ENCODE measurements at regions not wholly inside any gene's neighbourhood (a gene's known extent, or its start where the extent isn't known, plus 50 kb on each side); places are given as distances from the start of the nearest gene placed in this dataset.
"Not testable (repeated sequence)": the region's sequence is repeated elsewhere in the genome, so short reads cannot be mapped to it uniquely, and the experiment has no call there.

DNA sequence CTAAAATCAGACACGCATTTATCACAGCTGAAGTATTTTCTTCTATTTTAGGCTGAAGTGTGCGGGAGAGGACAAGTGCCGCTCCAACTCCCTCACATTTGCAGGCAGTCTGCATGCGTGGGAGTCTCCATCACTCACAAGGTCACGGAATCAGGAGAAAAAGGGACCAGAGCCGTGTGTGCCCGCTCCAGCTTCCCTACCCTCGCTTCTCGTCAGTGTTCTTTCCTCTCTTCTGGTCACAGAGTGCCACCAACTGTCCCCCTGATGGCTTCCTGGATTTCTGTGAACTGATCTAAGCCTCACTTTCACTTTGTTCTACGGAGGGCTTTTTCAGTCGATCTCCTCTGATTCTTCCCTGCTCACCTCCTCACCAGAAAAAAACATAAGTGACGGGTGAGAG lies 407.4 kb upstream of the AADAT start:
- in situ Hi-C loops (cut with MboI; ENCODE audit: low pct_unique_long_range_greater_than_20kb, low sequenced_read_pairs, unreplicated experiment), result no loop called here
- TF ChIP-seq, protein P1, sequence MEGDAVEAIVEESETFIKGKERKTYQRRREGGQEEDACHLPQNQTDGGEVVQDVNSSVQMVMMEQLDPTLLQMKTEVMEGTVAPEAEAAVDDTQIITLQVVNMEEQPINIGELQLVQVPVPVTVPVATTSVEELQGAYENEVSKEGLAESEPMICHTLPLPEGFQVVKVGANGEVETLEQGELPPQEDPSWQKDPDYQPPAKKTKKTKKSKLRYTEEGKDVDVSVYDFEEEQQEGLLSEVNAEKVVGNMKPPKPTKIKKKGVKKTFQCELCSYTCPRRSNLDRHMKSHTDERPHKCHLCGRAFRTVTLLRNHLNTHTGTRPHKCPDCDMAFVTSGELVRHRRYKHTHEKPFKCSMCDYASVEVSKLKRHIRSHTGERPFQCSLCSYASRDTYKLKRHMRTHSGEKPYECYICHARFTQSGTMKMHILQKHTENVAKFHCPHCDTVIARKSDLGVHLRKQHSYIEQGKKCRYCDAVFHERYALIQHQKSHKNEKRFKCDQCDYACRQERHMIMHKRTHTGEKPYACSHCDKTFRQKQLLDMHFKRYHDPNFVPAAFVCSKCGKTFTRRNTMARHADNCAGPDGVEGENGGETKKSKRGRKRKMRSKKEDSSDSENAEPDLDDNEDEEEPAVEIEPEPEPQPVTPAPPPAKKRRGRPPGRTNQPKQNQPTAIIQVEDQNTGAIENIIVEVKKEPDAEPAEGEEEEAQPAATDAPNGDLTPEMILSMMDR (IDR thresholded peaks at IDR 0.05; ENCODE audit: extremely low read depth, insufficient read depth, missing control alignments), result peak; percentile 18
- DNase-seq (ENCODE audit: low spot score), result no peak

DNA sequence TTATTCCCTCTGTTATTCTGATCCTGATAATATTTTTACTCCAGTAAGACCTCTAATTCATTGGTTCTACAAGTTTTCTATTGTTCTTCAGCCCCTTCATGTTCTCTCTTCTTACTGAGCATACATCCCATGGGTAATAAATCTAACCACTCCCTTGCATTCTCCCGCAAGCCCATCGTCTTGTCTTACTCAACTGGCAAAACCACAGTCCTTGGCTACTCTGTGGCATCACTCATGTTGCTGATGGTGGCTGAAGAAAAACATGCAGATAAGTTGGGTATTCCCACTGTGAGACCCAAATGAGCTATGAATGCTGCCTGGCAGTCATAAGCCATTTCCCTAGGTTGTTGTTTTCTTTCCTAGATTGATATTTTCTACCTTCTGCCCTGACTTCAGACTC lies 402.2 kb upstream of the AADAT start:
- TF ChIP-seq, protein P1 (IDR thresholded peaks at IDR 0.05; ENCODE audit: extremely low read depth, insufficient read depth, missing control alignments), result no peak
- in situ Hi-C loops (cut with MboI; ENCODE audit: low pct_unique_long_range_greater_than_20kb, low sequenced_read_pairs, unreplicated experiment), result no loop called here

DNA sequence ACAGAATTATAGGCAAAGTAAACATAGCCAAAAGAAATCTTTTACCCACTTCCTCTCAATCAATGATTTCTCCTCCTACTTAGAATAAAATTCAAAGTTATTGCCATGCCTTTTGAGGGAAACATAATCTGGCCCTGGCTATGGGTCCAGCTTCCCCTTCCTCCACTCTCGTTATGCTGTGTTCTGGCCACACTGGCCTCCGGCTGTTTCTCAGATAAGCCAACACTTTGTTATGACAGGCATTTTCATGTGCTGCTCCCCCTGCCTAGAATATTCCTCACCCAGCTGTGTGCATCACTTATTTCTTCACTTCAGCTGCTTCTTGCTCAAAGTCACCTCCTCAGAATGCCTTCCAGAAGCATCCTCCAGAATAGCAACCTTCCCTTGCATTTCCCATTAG lies 386.6 kb upstream of the AADAT start:
- no peak for DNase-seq (ENCODE audit: low spot score)
- TF ChIP-seq, protein P1 (IDR thresholded peaks at IDR 0.05; ENCODE audit: extremely low read depth, insufficient read depth, missing control alignments), result no peak
- in situ Hi-C loops (cut with MboI; ENCODE audit: low pct_unique_long_range_greater_than_20kb, low sequenced_read_pairs, unreplicated experiment), result no loop called here

More for the DNA sequence above, 402.2 kb upstream of the AADAT start:
- no peak for DNase-seq (ENCODE audit: low spot score)

DNA sequence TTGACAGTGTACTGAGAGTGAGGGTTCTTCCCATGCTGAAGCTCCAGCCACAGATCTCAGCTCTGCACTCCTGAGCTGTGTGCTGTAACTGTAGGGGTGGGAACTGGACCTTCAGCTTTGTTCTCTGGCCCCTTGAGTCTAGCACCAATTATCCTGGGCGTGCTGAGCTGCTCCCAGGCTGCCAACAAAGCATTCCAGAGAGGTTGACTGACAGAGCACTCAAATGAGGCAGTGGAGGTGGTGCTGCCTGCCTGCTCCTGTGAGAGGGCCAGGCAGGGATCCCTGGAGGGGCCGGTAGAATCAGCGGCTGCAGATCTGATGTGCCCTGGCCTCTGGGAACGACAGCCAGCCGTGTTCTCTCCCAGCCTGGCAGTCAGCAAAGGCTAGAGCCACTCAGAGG lies 375.7 kb upstream of the AADAT start:
- in situ Hi-C loops (cut with MboI; ENCODE audit: low pct_unique_long_range_greater_than_20kb, low sequenced_read_pairs, unreplicated experiment), result no loop called here
- DNase-seq (ENCODE audit: low spot score), result no peak
- TF ChIP-seq, protein P1 (IDR thresholded peaks at IDR 0.05; ENCODE audit: extremely low read depth, insufficient read depth, missing control alignments), result no peak

DNA sequence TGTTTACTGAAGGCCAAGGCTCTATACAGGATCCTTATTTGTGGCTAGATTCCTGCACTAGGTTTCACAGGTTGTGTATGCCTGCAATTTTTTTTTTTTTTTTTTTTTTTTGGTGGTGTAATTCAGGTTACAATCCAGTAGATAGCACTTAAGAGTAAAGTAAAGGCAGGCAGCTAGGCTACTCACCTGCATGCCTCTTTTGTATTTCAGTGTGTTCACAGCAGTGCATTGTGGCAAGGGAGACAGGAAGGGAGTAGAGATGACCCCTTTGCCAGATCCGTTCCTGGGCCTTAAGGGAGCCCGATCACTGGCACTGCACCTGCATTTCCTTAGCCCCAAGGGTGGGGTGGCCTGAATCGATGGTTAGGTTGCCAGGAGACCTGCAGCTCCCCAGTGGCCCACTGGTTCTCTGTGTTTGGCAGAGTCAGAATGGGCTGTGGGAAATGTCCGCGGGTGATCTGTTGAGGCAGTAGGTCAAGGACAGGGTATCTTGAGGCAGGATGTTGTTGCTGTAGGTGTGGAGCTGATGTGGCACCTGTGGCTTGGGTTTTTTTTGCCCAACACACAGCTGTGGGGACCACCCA lies 374.9 kb upstream of the AADAT start:
- DNase-seq (ENCODE audit: low spot score), result no peak
- in situ Hi-C loops (cut with MboI; ENCODE audit: low pct_unique_long_range_greater_than_20kb, low sequenced_read_pairs, unreplicated experiment), result no loop called here
- TF ChIP-seq, protein P1 (IDR thresholded peaks at IDR 0.05; ENCODE audit: extremely low read depth, insufficient read depth, missing control alignments), result no peak

DNA sequence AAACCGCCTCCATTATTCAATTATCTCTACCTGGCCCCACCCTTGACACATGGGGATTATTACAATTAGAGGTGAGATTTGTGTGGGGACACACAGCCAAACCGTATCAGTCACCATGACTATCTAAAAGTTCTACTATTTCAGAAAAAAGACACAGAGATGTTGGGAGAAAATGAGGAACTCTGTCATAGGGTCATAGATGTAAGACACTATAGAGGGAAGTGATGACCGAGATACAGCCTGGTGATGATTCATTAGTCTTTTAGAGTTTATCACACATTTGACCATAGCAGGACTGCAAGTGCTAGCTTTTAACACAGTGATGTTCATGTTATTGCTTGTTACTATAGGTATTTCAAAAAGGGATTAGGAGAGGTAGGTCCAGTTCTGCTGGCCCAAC lies 357.0 kb upstream of the AADAT start:
- DNase-seq (ENCODE audit: low spot score), result no peak
- TF ChIP-seq, protein P1 (IDR thresholded peaks at IDR 0.05; ENCODE audit: extremely low read depth, insufficient read depth, missing control alignments), result no peak
- in situ Hi-C loops (cut with MboI; ENCODE audit: low pct_unique_long_range_greater_than_20kb, low sequenced_read_pairs, unreplicated experiment), result no loop called here

DNA sequence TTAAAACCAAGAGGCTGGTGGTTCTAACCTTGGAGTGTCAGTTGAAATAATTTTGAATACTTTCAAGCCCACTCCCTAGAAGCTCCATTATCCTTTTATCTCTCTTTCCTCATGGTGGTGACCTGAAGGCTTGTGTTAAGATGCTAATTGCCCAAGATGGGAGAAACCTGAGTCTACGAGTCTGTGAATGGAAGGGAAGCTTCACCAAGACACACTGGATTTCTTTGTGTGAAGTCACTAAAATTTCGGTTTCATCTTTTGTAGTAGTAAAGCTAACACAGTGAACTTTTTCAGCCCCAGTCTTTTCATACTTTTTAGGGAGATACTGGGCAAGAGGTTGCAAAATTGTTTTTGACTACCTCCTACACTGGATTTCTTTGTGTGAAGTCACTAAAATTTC lies 351.4 kb upstream of the AADAT start:
- DNase-seq (ENCODE audit: low spot score); in situ Hi-C loops (cut with MboI; ENCODE audit: low pct_unique_long_range_greater_than_20kb, low sequenced_read_pairs, unreplicated experiment): not testable (repeated sequence)

Measured in GM13977 (cell line).